ENCODE measurements at regions not wholly inside any gene's neighbourhood (a gene's known extent, or its start where the extent isn't known, plus 50 kb on each side); places are given as distances from the start of the nearest gene placed in this dataset.
"Not testable (repeated sequence)": the region's sequence is repeated elsewhere in the genome, so short reads cannot be mapped to it uniquely, and the experiment has no call there.

- TF ChIP-seq, protein P1, sequence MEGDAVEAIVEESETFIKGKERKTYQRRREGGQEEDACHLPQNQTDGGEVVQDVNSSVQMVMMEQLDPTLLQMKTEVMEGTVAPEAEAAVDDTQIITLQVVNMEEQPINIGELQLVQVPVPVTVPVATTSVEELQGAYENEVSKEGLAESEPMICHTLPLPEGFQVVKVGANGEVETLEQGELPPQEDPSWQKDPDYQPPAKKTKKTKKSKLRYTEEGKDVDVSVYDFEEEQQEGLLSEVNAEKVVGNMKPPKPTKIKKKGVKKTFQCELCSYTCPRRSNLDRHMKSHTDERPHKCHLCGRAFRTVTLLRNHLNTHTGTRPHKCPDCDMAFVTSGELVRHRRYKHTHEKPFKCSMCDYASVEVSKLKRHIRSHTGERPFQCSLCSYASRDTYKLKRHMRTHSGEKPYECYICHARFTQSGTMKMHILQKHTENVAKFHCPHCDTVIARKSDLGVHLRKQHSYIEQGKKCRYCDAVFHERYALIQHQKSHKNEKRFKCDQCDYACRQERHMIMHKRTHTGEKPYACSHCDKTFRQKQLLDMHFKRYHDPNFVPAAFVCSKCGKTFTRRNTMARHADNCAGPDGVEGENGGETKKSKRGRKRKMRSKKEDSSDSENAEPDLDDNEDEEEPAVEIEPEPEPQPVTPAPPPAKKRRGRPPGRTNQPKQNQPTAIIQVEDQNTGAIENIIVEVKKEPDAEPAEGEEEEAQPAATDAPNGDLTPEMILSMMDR (IDR thresholded peaks at IDR 0.05): no peak
- TF ChIP-seq ZFX (IDR thresholded peaks at IDR 0.05; ENCODE audit: borderline replicate concordance): no peak
- H3K27ac ChIP-seq: no peak overlapping the region
Observed at GRCh38 chr6:67433124-67433523, 1202.0 kb upstream of the ADGRB3 start.

DNA sequence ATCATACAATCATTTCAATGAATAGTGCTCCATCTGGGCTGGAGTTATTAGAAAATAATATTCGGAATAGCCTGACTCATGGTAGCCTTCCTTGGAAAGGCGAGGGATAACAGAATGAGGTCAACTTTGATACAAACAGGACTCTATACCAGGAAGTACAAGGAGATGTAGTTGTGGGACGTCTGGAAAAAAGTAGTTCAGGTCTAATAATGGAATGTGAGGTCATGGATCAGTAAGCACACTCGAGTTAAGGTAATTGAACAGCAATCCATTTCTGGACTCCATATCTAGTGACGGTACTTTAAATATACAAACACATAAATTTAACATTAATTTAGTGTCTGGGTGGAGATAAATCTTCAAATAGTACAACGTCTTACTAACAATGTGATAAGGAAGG is 1204.0 kb upstream of the ADGRB3 start:
- no peak for TF ChIP-seq ZFX (IDR thresholded peaks at IDR 0.05; ENCODE audit: borderline replicate concordance)
- TF ChIP-seq, protein P1 (IDR thresholded peaks at IDR 0.05): no peak
- no peak overlapping the region for H3K27ac ChIP-seq

- not testable (repeated sequence) for H3K27ac ChIP-seq
Observed at GRCh38 chr6:67426686-67427085, 1208.4 kb upstream of the ADGRB3 start.

DNA sequence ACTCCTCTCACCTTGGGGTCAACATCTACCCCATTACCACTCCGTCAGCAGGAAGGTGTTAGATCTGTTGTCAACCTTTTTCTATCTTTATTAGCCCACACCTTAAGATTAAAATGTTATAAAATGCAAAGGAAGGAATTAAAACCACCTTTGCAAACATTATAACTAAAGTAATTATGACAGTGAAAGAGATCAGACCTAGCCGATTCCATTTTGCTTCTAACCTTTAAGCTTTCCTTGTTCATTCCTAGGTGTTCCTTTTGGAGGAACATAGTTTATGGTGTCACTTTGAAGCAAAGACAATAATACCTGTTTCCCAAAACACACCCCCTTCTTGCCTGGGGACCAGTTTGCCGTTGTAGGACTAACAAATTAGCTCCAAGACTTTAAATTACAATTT is 1223.0 kb upstream of the ADGRB3 start:
- no peak for TF ChIP-seq ZFX (IDR thresholded peaks at IDR 0.05; ENCODE audit: borderline replicate concordance)
- TF ChIP-seq, protein P1 (IDR thresholded peaks at IDR 0.05): no peak
- no peak overlapping the region for H3K27ac ChIP-seq

DNA sequence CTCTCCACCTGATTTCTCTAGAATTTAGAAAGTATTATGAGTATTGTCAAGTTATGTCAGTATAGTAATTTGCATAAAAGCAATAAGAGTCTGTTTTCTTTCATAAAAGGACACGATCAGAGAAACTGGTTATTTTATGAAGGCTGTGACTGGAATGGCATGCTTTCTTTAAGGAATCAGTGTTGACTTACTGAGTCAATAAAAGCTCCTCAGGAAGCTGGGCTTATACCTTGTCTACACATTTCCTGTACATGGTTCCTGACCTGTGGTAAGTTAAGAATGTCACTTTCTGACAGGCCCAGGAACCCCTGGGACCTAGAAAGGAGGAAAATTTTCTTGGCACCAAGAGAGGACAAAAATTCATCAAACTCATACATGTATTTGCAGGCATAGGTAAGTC is 1224.0 kb upstream of the ADGRB3 start:
- no peak overlapping the region for H3K27ac ChIP-seq
- TF ChIP-seq ZFX (IDR thresholded peaks at IDR 0.05; ENCODE audit: borderline replicate concordance): no peak
- TF ChIP-seq, protein P1 (IDR thresholded peaks at IDR 0.05): no peak

- H3K27ac ChIP-seq: no peak overlapping the region
- TF ChIP-seq, protein P1 (IDR thresholded peaks at IDR 0.05): no peak
- TF ChIP-seq ZFX (IDR thresholded peaks at IDR 0.05; ENCODE audit: borderline replicate concordance): no peak
Observed at GRCh38 chr6:67394254-67394653, 1240.8 kb upstream of the ADGRB3 start.

- no peak overlapping the region for H3K27ac ChIP-seq
- TF ChIP-seq, protein P1 (IDR thresholded peaks at IDR 0.05): no peak
- TF ChIP-seq ZFX (IDR thresholded peaks at IDR 0.05; ENCODE audit: borderline replicate concordance): no peak
Observed at GRCh38 chr6:67393356-67393755, 1241.7 kb upstream of the ADGRB3 start.

- TF ChIP-seq, protein P1 (IDR thresholded peaks at IDR 0.05): no peak
- H3K27ac ChIP-seq: no peak overlapping the region
Observed at GRCh38 chr6:67391955-67392354, 1243.1 kb upstream of the ADGRB3 start.
